Right renal cortex interstitium (tissue), 3 donors: ENCODE measurements at regions not wholly inside any gene's neighbourhood (a gene's known extent, or its start where the extent isn't known, plus 50 kb on each side); places are given as distances from the start of the nearest gene placed in this dataset.
A peak's percentile ranks its signal among the peaks of the same experiment; 100 is the strongest.

Experiments used
- DNase-seq, 3 donors: peaks; one replicate each; pipeline ENCODE4 v3.0.0-alpha.2; 2013; ENCODE audit warnings: low read depth in 3 of 3, low spot score in 2 of 3

- DNase-seq, result no peak
Observed at GRCh38 chr6:26195924-26196845, 109.0 kb downstream of the HFE start.

- DNase-seq, result peak in 2 of 3 donors; percentile 92
Observed at GRCh38 chr6:26196846-26197635, 109.8 kb downstream of the HFE start.

- DNase-seq, result no peak
Observed at GRCh38 chr6:26197636-26197932, 110.4 kb downstream of the HFE start.

GRCh38 chr6:26197933-26198721 lies 110.9 kb downstream of the HFE start:
- no peak for DNase-seq

- DNase-seq, result no peak
Observed at GRCh38 chr6:26198722-26199056, 111.5 kb downstream of the HFE start.

- DNase-seq, result peak in 2 of 3 donors; percentile 95 to 99
Observed at GRCh38 chr6:26199057-26199772, 112.0 kb downstream of the HFE start.

- no peak for DNase-seq
Observed at GRCh38 chr6:26199773-26200764, 112.8 kb downstream of the HFE start.

- no peak for DNase-seq
Observed at GRCh38 chr6:26200918-26201721, 113.9 kb downstream of the HFE start.

- no peak for DNase-seq
Observed at GRCh38 chr6:26202201-26202611, 115.0 kb downstream of the HFE start.

- no peak for DNase-seq
Observed at GRCh38 chr6:26202811-26203583, 115.8 kb downstream of the HFE start.

- peak; percentile 99 to 100 (median 100) for DNase-seq
Observed at GRCh38 chr6:26204332-26205160, 117.3 kb downstream of the HFE start.

GRCh38 chr6:26205161-26205624 lies 118.0 kb downstream of the HFE start:
- peak in 1 of 3 donors; percentile 84 for DNase-seq

- DNase-seq, result peak in 1 of 3 donors; percentile 73
Observed at GRCh38 chr6:26205625-26206574, 118.7 kb downstream of the HFE start.

- no peak for DNase-seq
Observed at GRCh38 chr6:26206868-26207801, 119.9 kb downstream of the HFE start.
